K562 (cell line): ENCODE measurements at regions not wholly inside any gene's neighbourhood (a gene's known extent, or its start where the extent isn't known, plus 50 kb on each side); places are given as distances from the start of the nearest gene placed in this dataset.
A peak's percentile ranks its signal among the peaks of the same experiment; 100 is the strongest.

ENCODE experiments used
- BACH1 ChIP-seq: fragments of 200-800 bp; sonication (Bioruptor generic); IDR thresholded peaks from 2 replicates; pipeline ENCODE4 v1.6.1; 2016; ENCODE audit warnings: missing genetic modification characterization, missing compliant biosample characterization
- C11orf30 ChIP-seq: fragments of 450-650 bp; IDR thresholded peaks from 2 replicates; pipeline ENCODE4 v1.6.1; 2016; ENCODE audit warnings: low read depth, mild to moderate bottlenecking
- CBX5 ChIP-seq: IDR thresholded peaks from 2 replicates; pipeline ENCODE4 v1.6.1; 2014; ENCODE audit warnings: low read depth, borderline replicate concordance
- CEBPG ChIP-seq, 3 experiments: fragments of 200-800 bp in 1 of 3; sonication (Bioruptor generic) in 1 of 3; sonication (generic) in 1 of 3; formaldehyde crosslinking in 1 of 3; IDR thresholded peaks in 2 of 3; conservative IDR thresholded peaks in 1 of 3; 2 replicates each; pipeline versions ENCODE4 v1.6.1 to v1.8.0; 2016 to 2022; ENCODE audit warnings: missing compliant biosample characterization in 2 of 3, missing genetic modification characterization in 2 of 3, mild to moderate bottlenecking in 1 of 3, missing genetic modification reagents in 1 of 3
- EP300 ChIP-seq: IDR thresholded peaks from 2 replicates; pipeline ENCODE4 v1.6.1; 2012; ENCODE audit warnings: low read length, improper control_type of control experiment
- EP400 ChIP-seq: fragments of 450-650 bp; IDR thresholded peaks from 2 replicates; pipeline ENCODE4 v1.6.1; 2017; ENCODE audit warnings: antibody characterized with exemption, mild to moderate bottlenecking, moderate library complexity
- FOSL1 ChIP-seq: fragments of 200-800 bp; sonication (Bioruptor generic); conservative IDR thresholded peaks from 2 replicates; pipeline ENCODE4 v1.6.1; 2016; ENCODE audit warnings: missing genetic modification characterization, missing compliant biosample characterization
- KDM1A ChIP-seq, 2 experiments: fragments of 450-650 bp; IDR thresholded peaks; 2 replicates each; pipeline ENCODE4 v1.6.1; 2016; ENCODE audit warnings: mild to moderate bottlenecking in 2 of 2
- LEF1 ChIP-seq: fragments of 450-650 bp; IDR thresholded peaks from 2 replicates; pipeline ENCODE4 v1.6.1; 2016; ENCODE audit warnings: mild to moderate bottlenecking
- MBD2 ChIP-seq: sonication (generic); IDR thresholded peaks from 2 replicates; pipeline ENCODE4 v1.6.1; 2016; ENCODE audit warnings: low read depth, borderline replicate concordance
- MEIS2 ChIP-seq: fragments of 450-650 bp; IDR thresholded peaks from 2 replicates; pipeline ENCODE4 v1.6.1; 2014; ENCODE audit warnings: mild to moderate bottlenecking; ENCODE audit not compliant: partially characterized antibody
- PHB2 ChIP-seq: fragments of 450-650 bp; IDR thresholded peaks from 2 replicates; pipeline ENCODE4 v1.6.1; 2017; ENCODE audit warnings: low read depth
- PHF21A ChIP-seq: fragments of 450-650 bp; IDR thresholded peaks from 2 replicates; pipeline ENCODE4 v1.6.1; 2017; ENCODE audit warnings: low read depth, borderline replicate concordance
- PYGO2 ChIP-seq: fragments of 450-650 bp; IDR thresholded peaks from 2 replicates; pipeline ENCODE4 v1.6.1; 2016; ENCODE audit warnings: mild to moderate bottlenecking, missing genetic modification characterization, moderate library complexity, missing compliant biosample characterization
- ZBTB7A ChIP-seq: IDR thresholded peaks from 2 replicates; pipeline ENCODE4 v1.6.1; 2011; ENCODE audit warnings: low read depth, mild to moderate bottlenecking, low read length, moderate library complexity, borderline replicate concordance; ENCODE audit not compliant: control insufficient read depth
- ZC3H8 ChIP-seq: fragments of 450-650 bp; IDR thresholded peaks from 2 replicates; pipeline ENCODE4 v1.6.1; 2017
- ZKSCAN1 ChIP-seq: fragments of 150-350 bp; IDR thresholded peaks from 2 replicates; pipeline ENCODE4 v1.6.1; 2016; ENCODE audit warnings: low read depth, low read length
- ZNF184 ChIP-seq: sonication (generic); formaldehyde crosslinking; IDR thresholded peaks from 2 replicates; pipeline ENCODE4 v1.5.0; 2020; ENCODE audit warnings: missing genetic modification reagents
- ZNF217 ChIP-seq: sonication (generic); formaldehyde crosslinking; IDR thresholded peaks from 2 replicates; pipeline ENCODE4 v1.8.0; 2022; ENCODE audit warnings: mild to moderate bottlenecking, missing genetic modification reagents
- ZNF224 ChIP-seq: sonication (generic); formaldehyde crosslinking; IDR thresholded peaks from 2 replicates; pipeline ENCODE4 v1.8.0; 2022; ENCODE audit warnings: mild to moderate bottlenecking, missing genetic modification reagents
- ZNF263 ChIP-seq: sonication (generic); formaldehyde crosslinking; IDR thresholded peaks from 2 replicates; pipeline ENCODE4 v1.8.0; 2022; ENCODE audit warnings: mild to moderate bottlenecking, missing genetic modification reagents, borderline replicate concordance
- ZNF395 ChIP-seq: fragments of 200-800 bp; sonication (Bioruptor generic); IDR thresholded peaks from 2 replicates; pipeline ENCODE4 v1.6.1; 2017; ENCODE audit warnings: missing genetic modification characterization, missing compliant biosample characterization
- ZNF41 ChIP-seq: fragments of 250-450 bp; sonication (Bioruptor Pico); conservative IDR thresholded peaks from 2 replicates; pipeline ENCODE4 v1.4.0; 2020; ENCODE audit warnings: mild to moderate bottlenecking
- ZNF717 ChIP-seq: fragments of 250-450 bp; sonication (Bioruptor Pico); IDR thresholded peaks from 2 replicates; pipeline ENCODE4 v1.5.0; 2021
- TF ChIP-seq, protein P1 (sequence below): IDR thresholded peaks from 2 replicates; pipeline ENCODE4 v1.6.1; 2012; ENCODE audit warnings: low read depth, low read length, improper control_type of control experiment, borderline replicate concordance
- TF ChIP-seq, protein P2 (sequence below): fragments of 250-450 bp; sonication (Bioruptor Pico); IDR thresholded peaks from 2 replicates; pipeline ENCODE4 v1.5.0; 2022; ENCODE audit warnings: mild to moderate bottlenecking

- no peak for TF ChIP-seq ZNF395 (CRISPR knock-in tag)
- peak; percentile 31; the same call in 1 of the 2 replicates for TF ChIP-seq CEBPG (CRISPR knock-in tag; IDR thresholded peaks at IDR 0.05)
- peak; percentile 77 to 87 for TF ChIP-seq CEBPG (tag; conservative IDR thresholded peaks at IDR 0.05 in 1 of 2, IDR thresholded peaks at IDR 0.05 in 1 of 2)
- TF ChIP-seq KDM1A (IDR thresholded peaks at IDR 0.05), result no peak
- no peak for TF ChIP-seq ZNF184 (CRISPR knock-in tag)
- TF ChIP-seq ZKSCAN1, result no peak
- TF ChIP-seq FOSL1, result peak; percentile 66
- no peak for TF ChIP-seq ZNF217 (CRISPR knock-in tag)
- TF ChIP-seq ZNF224 (CRISPR knock-in tag), result no peak
- no peak for TF ChIP-seq ZC3H8
- TF ChIP-seq EP300, result peak; percentile 33; the same call in 1 of the 2 replicates
- no peak for TF ChIP-seq PHB2
- TF ChIP-seq PHF21A, result no peak
- TF ChIP-seq ZNF717 (CRISPR knock-in tag), result no peak
- TF ChIP-seq ZNF263 (CRISPR knock-in tag), result no peak
- no peak for TF ChIP-seq ZNF41 (CRISPR knock-in tag)
- no peak for TF ChIP-seq ZBTB7A
- TF ChIP-seq C11orf30, result no peak
- no peak for TF ChIP-seq MBD2
- TF ChIP-seq MEIS2, result peak; percentile 56
- TF ChIP-seq PYGO2 (tag), result no peak
- TF ChIP-seq LEF1, result no peak
- TF ChIP-seq CBX5, result no peak
- no peak for TF ChIP-seq BACH1 (tag)
- TF ChIP-seq, protein P1, sequence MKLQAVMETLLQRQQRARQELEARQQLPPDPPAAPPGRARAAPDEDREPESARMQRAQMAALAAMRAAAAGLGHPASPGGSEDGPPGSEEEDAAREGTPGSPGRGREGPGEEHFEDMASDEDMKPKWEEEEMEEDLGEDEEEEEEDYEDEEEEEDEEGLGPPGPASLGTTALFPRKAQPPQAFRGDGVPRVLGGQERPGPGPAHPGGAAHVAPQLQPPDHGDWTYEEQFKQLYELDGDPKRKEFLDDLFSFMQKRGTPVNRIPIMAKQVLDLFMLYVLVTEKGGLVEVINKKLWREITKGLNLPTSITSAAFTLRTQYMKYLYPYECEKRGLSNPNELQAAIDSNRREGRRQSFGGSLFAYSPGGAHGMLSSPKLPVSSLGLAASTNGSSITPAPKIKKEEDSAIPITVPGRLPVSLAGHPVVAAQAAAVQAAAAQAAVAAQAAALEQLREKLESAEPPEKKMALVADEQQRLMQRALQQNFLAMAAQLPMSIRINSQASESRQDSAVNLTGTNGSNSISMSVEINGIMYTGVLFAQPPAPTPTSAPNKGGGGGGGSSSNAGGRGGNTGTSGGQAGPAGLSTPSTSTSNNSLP, result no peak
- TF ChIP-seq EP400, result no peak
- TF ChIP-seq, protein P2, sequence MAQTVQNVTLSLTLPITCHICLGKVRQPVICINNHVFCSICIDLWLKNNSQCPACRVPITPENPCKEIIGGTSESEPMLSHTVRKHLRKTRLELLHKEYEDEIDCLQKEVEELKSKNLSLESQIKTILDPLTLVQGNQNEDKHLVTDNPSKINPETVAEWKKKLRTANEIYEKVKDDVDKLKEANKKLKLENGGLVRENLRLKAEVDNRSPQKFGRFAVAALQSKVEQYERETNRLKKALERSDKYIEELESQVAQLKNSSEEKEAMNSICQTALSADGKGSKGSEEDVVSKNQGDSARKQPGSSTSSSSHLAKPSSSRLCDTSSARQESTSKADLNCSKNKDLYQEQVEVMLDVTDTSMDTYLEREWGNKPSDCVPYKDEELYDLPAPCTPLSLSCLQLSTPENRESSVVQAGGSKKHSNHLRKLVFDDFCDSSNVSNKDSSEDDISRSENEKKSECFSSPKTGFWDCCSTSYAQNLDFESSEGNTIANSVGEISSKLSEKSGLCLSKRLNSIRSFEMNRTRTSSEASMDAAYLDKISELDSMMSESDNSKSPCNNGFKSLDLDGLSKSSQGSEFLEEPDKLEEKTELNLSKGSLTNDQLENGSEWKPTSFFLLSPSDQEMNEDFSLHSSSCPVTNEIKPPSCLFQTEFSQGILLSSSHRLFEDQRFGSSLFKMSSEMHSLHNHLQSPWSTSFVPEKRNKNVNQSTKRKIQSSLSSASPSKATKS (CRISPR knock-in tag), result no peak
Measured at GRCh38 chr4:26105815-26106699, 192.0 kb downstream of the SMIM20 start (continued).
